ENCODE measurements at regions not wholly inside any gene's neighbourhood (a gene's known extent, or its start where the extent isn't known, plus 50 kb on each side); places are given as distances from the start of the nearest gene placed in this dataset.
"Not testable (repeated sequence)": the region's sequence is repeated elsewhere in the genome, so short reads cannot be mapped to it uniquely, and the experiment has no call there.

DNA sequence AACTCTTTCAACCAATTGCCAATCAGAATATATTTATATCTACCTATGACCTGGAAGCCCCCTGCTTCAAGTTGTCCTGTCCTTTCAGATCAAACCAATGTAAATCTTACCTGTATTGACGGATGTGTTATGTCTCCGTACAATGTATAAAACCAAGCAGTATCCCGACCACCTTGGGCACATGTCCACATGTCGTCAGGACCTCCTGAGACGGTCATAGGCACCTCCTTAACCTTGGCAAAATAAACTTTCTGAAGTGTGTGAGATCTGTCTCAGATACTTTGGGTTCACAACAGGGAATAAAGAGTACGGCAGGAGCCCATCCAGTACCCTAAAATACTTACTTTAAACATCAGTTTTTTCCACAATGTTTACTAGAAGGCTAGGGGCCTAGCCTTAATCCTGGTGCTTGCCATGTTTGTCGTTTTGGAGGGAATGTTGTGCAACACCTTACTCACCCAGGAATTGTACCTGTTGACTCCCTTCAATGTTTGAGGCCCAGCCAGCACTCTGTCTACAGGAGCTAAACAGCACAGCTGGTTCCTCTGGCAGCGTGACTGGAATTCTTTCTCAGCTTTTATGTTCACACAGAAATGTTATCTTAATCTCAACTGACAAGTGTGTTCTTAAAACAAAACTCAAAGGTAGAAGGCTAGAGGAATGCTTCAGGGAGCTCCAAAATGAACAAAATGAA lies 90.8 kb upstream of the USP25 start:
- no peak for DNase-seq

DNA sequence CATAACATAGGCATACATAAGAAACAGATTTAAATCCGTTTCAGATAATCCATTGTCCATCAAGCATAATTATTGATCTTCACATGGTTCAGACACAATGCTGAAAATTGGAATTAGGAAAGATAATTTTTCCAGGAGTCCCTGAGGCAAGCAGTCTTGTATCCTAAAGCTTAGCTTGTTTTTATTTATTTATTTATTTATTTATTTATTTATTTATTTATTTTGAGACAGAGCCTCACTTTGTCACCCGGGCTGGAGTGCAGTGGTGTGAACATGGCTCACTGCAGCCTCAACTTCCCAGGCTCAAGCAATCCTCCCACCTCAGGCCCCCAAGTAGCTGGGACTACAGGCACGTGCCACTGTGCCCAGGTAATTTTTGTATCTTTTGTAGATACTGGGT lies 89.7 kb upstream of the USP25 start:
- DNase-seq, result not testable (repeated sequence)

GRCh38 chr21:15644489-15644888 lies 85.3 kb upstream of the USP25 start:
- DNase-seq, result no peak

DNA sequence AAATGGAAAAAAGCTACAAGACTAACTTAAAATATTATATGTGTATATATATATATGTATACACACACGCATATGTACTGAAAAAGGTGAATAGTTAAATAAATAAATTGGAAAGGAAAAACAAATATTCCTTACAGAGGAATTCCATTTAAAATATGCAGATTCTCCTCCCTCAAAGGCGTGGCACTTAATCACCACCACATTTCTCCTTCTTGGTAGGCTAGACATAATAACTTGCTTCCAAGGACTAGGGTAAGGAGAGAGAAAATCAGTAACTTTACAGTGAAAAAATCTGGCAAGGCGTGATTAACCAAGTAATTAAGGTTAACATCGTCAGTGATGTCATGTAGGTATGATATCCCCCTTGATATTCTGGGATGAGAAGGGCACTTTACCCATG lies 84.0 kb upstream of the USP25 start:
- no peak for DNase-seq

DNA sequence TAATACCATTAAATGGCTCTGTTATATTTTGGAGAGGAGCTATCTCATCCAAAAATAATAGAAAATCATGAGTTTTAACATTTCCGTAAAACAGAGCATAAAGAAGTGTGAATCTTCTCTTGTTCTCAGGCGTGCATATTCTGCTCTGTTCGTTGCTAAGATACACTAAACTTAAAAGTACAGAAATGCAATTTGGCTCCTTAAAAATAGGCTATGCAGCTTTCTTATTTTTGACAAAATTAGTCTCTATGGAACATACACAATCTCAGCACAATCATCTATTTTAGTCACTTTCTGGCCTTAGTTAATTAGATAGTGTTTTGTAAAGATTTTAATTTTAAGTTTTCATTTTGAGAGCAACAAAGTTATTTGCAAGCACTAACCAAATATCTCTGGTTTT lies 79.0 kb upstream of the USP25 start:
- no peak for DNase-seq

DNA sequence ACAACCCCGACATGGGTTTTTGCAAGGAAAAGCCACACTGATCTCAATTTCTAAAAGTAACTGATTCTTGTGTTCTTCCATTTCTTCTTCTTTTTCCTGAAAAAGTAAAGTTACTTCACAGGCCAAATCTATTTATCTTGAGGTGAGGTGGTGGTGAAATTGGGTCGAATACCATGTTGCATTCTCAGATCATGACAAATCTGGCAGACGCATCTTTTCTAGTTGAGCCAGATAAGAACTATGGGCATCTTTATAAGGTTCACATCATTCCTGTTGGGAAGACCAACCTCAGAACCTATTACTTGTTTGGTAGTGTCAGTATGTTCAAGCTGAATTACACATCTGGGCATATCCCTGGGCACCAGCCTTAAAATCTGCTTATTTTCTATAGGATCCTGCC lies 78.6 kb upstream of the USP25 start:
- DNase-seq, result no peak

- no peak for DNase-seq
These were observed 76.1 kb upstream of the USP25 start for GRCh38 chr21:15653710-15654109.

DNA sequence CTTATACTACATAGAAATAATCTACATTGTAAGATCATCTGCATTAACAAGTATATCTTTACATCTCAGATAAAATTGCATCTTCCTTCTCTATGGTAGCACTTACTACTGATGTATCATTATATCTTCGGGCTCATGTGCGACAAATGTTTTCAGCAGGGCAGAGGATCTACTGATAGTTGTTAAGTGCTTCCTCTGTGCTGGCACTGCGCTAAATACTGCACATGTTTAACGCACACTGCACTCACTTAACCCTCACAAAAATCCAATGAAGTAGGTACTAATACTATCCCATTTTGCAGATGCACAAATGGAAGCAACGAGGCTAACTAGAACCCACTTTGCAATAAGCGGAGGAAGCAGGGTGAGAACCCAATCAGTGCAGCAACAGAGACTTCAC lies 75.6 kb upstream of the USP25 start:
- no peak for DNase-seq

- DNase-seq, result no peak
These were observed 69.9 kb upstream of the USP25 start for GRCh38 chr21:15659753-15660422.

DNA sequence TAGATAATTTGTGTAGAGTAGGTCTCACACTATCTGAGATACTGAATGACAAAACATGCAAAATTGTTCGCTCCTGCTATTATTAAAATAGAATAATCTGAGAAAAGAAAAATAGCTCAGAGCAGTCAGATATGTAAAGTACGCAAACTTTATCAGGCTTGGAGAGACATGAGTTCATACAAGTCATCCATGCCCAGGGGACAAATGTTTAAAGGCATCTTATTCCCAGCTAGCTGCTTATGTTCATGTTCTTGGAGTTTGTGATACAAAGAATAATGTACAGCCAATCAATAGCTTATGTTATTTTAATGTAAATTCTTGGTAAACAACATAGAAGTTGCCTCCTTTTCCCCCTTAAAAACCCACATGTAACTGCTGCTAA lies 69.4 kb upstream of the USP25 start:
- no peak for DNase-seq

DNA sequence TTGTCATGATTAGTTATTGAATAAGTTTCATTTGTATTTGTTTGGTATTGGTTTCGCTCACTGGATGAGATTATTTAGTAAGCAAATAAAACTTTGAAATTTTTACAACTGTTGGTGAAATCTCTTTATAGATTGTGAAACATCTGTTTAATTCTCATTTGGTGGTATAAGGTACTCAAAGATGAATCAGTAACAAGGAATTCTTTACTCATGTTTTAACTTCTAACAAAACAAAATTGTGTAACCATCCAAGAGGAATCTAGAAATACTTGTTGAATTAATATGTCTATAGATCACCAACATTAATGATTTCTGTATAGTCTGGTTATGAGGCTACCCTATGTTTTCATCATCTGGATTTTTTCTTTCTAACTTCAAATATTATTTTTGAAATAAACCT lies 62.8 kb upstream of the USP25 start:
- DNase-seq, result no peak

GRCh38 chr21:15667819-15668218 lies 62.0 kb upstream of the USP25 start:
- no peak for DNase-seq

DNA sequence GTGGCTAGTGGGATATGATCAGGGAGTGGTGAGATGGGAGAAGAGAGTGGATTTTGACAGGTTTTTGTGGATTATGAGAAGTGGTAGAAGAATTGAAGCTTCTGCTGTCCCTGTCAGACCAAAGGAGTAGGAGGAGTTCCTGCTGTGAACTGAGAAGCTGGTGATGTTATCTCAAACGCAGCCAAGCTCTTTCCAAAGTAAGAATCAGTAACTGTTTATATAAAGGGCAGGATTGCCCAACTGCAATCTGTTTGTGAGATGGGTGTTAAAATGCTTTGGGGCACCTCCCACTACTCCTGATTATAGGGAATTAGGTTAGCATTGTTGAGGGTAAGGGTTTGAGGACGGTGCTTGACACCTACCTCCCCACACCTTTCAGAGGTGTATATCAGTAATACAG lies 60.5 kb upstream of the USP25 start:
- no peak for DNase-seq

- DNase-seq, result no peak
These were observed 58.6 kb upstream of the USP25 start for GRCh38 chr21:15671188-15671587.

DNA sequence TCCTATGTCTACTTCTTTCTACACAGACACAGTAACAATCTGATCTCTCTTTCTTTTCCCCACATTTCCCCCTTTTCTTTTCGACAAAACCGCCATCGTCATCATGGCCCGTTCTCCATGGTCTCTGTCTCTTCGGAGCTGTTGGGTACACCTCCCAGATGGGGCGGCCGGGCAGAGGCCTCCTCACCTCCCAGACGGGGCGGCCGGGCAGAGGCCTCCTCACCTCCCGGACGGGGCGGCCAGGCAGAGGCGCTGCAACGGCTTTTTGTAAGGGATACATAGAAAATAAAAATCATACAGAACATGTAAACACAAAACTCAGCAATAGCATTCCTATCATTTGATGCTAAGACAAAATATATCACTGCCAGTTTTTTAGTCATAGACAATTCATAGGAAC lies 57.2 kb upstream of the USP25 start:
- not testable (repeated sequence) for DNase-seq

DNA sequence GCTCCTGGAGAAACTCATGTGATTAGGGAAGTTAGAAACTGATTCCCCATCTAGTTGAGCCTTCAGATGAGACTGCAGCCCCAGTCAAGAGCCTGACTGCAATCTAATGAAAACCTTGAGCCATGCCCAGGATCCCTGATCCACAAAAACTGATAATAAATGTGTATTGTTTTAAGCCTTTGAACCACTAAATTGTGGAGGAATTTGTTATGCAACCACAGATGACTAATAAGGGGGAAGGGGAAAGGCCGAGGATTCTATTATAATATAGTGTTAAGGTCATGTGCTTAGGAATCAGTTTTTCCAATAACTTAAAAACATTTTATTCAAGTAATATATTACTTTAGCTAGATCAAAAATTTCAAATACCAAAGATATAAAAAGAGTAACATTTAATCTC lies 52.8 kb upstream of the USP25 start:
- no peak for DNase-seq

DNA sequence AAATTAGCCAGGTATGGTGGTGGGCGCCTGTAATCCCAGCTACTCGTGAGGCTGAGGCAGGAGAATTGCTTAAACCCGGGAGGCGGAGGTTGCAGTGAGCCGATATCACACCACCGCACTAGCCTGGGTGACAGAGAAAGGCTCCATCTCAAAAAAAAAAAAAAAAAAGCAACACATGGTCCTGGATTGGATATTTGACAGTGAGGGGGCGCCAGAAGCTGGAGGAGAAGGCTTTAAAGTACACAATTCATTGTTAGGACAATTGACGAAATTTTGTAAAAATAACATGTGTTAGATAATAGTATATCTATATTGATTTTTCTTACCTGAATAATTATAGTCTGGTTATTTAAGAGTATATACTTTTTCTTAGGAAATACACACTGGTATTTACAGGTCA lies 50.2 kb upstream of the USP25 start:
- no peak for DNase-seq
